Mesothelial cell of epicardium (in vitro differentiated cells): ENCODE measurements at regions not wholly inside any gene's neighbourhood (a gene's known extent, or its start where the extent isn't known, plus 50 kb on each side); places are given as distances from the start of the nearest gene placed in this dataset.

Experiments
- DNase-seq, 2 experiments: peaks; one replicate each; pipeline ENCODE4 v3.0.0; 2021; ENCODE audit warnings: low spot score in 2 of 2; ENCODE audit not compliant: unreplicated experiment in 2 of 2
- H3K27ac Mint-ChIP-seq: 2 replicates; pipeline ENCODE4 v1.8.0; 2021; ENCODE audit warnings: mixed read lengths
- H3K27me3 Mint-ChIP-seq: 2 replicates; pipeline ENCODE4 v1.8.0; 2021; ENCODE audit warnings: low read depth, mixed read lengths
- H3K36me3 Mint-ChIP-seq: 2 replicates; pipeline ENCODE4 v1.8.0; 2021; ENCODE audit warnings: mixed read lengths
- H3K4me1 Mint-ChIP-seq: 2 replicates; pipeline ENCODE4 v1.8.0; 2021; ENCODE audit warnings: mixed read lengths
- H3K4me3 Mint-ChIP-seq: 2 replicates; pipeline ENCODE4 v1.8.0; 2021; ENCODE audit warnings: mild to moderate bottlenecking, moderate library complexity, mixed read lengths
- H3K9me3 Mint-ChIP-seq: 2 replicates; pipeline ENCODE4 v1.8.0; 2021; ENCODE audit warnings: mixed read lengths
- TF ChIP-seq, protein P1 (sequence below): fragments of 200-600 bp; sonication (generic); IDR thresholded peaks from one replicate; pipeline ENCODE4 v1.5.0; 2021; ENCODE audit warnings: antibody characterized with exemption; ENCODE audit not compliant: unreplicated experiment

DNA sequence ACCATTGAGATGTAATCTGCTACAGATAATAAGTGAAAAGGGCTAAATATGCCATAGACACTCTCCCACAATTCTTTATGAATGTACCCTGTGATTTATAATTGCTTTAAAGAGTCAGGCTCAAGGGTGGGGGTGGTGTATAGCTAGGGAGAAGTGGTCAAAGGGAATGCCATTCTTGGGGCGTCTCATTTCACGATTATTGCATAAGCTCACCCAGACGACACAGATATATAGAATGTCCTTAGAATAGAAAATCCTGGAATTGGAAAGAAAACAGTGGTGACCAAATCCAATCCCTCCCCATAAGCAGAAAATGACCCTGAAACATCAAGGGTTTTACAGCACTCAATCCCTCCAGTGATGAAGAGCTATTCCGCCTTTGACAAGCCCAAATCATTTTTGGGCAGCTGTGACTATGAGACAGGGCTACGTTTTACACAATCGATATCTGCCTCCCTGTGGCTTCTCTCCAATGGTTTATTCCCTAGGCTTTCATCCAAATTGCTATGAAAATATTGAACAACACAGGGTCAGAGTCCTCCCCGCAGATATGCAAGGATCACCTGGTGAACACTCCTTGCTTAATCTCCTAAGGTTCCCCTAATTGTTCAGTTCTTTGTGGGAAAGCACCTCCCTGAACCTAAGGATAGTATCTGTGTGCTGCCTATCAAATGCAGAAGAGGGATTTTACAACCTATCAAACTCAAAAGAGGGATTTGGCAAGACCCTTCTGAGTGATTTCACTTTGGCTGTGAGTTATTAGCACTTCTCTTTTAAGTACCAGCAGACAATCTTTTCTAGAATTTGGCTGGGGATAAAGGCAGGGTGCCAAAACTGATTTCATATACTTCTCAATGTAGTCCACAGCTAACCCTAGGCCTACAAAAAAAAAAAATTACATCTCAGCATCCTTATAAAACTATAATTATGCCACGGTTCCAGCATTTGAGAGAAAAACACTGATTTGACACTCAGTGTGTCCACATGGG is 144.9 kb upstream of the CDH6 start:
- no peaks in the 10 kb centered on the region for H3K27me3 Mint-ChIP-seq
- H3K36me3 Mint-ChIP-seq: no peaks in the 10 kb centered on the region
- H3K4me1 Mint-ChIP-seq: peaks cover 15% of the 10 kb centered on the region
- no peak for DNase-seq
- H3K27ac Mint-ChIP-seq: no peak overlapping the region
- no peak overlapping the region for H3K4me3 Mint-ChIP-seq
- H3K9me3 Mint-ChIP-seq: no peaks in the 10 kb centered on the region
- TF ChIP-seq, protein P1, sequence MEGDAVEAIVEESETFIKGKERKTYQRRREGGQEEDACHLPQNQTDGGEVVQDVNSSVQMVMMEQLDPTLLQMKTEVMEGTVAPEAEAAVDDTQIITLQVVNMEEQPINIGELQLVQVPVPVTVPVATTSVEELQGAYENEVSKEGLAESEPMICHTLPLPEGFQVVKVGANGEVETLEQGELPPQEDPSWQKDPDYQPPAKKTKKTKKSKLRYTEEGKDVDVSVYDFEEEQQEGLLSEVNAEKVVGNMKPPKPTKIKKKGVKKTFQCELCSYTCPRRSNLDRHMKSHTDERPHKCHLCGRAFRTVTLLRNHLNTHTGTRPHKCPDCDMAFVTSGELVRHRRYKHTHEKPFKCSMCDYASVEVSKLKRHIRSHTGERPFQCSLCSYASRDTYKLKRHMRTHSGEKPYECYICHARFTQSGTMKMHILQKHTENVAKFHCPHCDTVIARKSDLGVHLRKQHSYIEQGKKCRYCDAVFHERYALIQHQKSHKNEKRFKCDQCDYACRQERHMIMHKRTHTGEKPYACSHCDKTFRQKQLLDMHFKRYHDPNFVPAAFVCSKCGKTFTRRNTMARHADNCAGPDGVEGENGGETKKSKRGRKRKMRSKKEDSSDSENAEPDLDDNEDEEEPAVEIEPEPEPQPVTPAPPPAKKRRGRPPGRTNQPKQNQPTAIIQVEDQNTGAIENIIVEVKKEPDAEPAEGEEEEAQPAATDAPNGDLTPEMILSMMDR: no peak

DNA sequence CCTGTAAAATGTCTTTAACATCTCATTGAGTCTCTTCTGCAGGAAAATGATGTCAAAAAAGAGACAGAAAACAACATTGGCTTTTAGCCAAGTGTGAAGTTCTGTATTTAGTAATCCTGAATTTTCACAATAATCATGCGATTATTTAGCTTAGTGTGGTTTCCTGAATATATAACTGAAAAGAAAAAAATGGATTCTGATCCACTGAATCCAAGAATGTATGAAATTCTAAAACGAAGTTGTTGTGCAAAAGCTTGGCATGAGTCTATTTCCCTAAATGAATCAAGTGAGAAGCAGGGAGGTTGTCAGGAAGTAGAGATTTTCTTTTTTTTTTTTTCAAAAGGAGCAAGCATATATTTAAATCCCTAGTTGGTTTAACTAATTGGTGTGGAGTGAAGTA is 145.9 kb upstream of the CDH6 start:
- peaks cover 15% of the 10 kb centered on the region for H3K4me1 Mint-ChIP-seq
- no peaks in the 10 kb centered on the region for H3K36me3 Mint-ChIP-seq
- H3K9me3 Mint-ChIP-seq: peaks cover 3% of the 10 kb centered on the region
- H3K4me3 Mint-ChIP-seq: no peak overlapping the region
- H3K27ac Mint-ChIP-seq: no peak overlapping the region
- TF ChIP-seq, protein P1: no peak
- no peak for DNase-seq
- no peaks in the 10 kb centered on the region for H3K27me3 Mint-ChIP-seq

DNA sequence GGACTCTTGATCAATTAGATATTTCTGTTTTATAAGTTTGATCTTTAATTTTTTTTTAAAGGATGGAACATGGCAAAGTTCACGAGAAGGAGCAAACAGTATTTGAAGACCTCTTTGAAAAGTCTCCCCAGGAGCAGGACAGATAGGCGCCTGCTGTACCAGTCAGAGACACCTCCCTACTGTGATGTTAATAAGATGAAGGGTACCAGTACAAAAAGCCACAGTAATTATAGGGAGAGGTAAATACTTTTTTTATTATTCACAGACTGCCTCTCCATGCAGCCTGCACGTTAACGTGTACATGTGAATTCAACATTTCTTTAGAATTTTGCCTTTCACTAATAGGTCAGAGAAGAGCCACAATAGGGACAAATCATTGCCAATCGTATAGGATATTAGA is 146.5 kb upstream of the CDH6 start:
- TF ChIP-seq, protein P1: no peak
- H3K4me3 Mint-ChIP-seq: no peak overlapping the region
- peaks cover 15% of the 10 kb centered on the region for H3K4me1 Mint-ChIP-seq
- H3K9me3 Mint-ChIP-seq: peaks cover 5% of the 10 kb centered on the region
- no peak overlapping the region for H3K27ac Mint-ChIP-seq
- no peaks in the 10 kb centered on the region for H3K36me3 Mint-ChIP-seq
- H3K27me3 Mint-ChIP-seq: no peaks in the 10 kb centered on the region
- no peak for DNase-seq

DNA sequence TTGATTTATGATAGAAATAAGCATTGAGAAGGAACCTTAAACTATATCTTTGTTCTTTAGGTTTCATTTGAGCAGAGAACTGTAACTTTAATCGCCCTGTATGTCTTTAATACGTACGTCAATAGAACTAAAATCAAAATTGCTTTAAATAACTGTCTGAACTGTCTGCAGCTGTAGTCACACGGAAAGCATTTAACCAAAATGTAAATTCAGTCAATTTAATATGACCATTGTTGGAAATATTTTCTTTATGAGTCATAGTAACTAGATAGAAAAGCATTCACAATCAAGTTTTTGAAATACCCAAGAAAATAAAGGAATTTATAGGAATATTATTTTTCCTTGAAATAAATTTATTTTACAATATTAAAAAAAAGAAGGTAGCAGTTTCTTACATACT is 157.1 kb upstream of the CDH6 start:
- peaks cover 17% of the 10 kb centered on the region for H3K9me3 Mint-ChIP-seq
- TF ChIP-seq, protein P1: no peak
- peaks cover 4% of the 10 kb centered on the region for H3K36me3 Mint-ChIP-seq
- H3K4me3 Mint-ChIP-seq: no peak overlapping the region
- DNase-seq: no peak
- H3K27ac Mint-ChIP-seq: no peak overlapping the region
- H3K4me1 Mint-ChIP-seq: peaks cover 2% of the 10 kb centered on the region
- no peaks in the 10 kb centered on the region for H3K27me3 Mint-ChIP-seq

DNA sequence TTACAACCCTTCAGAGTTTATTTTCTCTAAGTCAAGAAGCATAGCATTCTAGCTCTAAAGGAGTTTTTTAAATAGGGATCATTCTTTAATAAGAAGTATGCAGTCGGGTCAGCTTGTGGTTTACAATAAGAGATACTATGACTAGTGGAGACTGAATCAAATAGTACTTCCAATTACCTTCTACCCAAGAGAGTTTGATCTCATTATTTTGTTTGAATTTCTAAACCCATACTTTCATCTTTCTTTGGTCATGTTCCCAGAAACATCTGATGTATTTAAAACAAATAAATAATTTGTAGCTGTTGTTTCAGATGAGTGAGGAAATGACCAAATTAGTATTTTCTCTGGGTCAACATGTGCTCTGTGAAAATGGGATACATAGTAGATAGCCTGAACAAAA is 160.2 kb upstream of the CDH6 start:
- no peak for DNase-seq
- Mint-ChIP-seq H3K27me3 (no peaks in the 10 kb centered on the region), H3K4me1 (peaks cover 2% of the 10 kb centered on the region), H3K4me3 (no peak overlapping the region), H3K36me3 (no peaks in the 10 kb centered on the region), H3K9me3 (no peaks in the 10 kb centered on the region), H3K27ac (no peak overlapping the region)
- TF ChIP-seq, protein P1: no peak
